WTC11 (cell line): ENCODE measurements at regions not wholly inside any gene's neighbourhood (a gene's known extent, or its start where the extent isn't known, plus 50 kb on each side); places are given as distances from the start of the nearest gene placed in this dataset.

ENCODE experiments used
- CREB1 ChIP-seq: sonication (generic); formaldehyde crosslinking; IDR thresholded peaks from 2 replicates; pipeline ENCODE4 v1.8.0; 2023; ENCODE audit warnings: mild to moderate bottlenecking, missing genetic modification reagents
- E2F1 ChIP-seq: sonication (generic); formaldehyde crosslinking; IDR thresholded peaks from 2 replicates; pipeline ENCODE4 v1.8.0; 2022; ENCODE audit warnings: mild to moderate bottlenecking, missing genetic modification reagents
- E2F4 ChIP-seq: sonication (generic); formaldehyde crosslinking; IDR thresholded peaks from 2 replicates; pipeline ENCODE4 v1.8.1; 2022; ENCODE audit warnings: low read depth, mild to moderate bottlenecking, moderate library complexity, missing genetic modification reagents, borderline replicate concordance
- GABPB1 ChIP-seq: sonication (generic); formaldehyde crosslinking; IDR thresholded peaks from 2 replicates; pipeline ENCODE4 v1.8.1; 2023; ENCODE audit warnings: mild to moderate bottlenecking, missing genetic modification reagents
- NFYB ChIP-seq: sonication (generic); formaldehyde crosslinking; conservative IDR thresholded peaks from 2 replicates; pipeline ENCODE4 v1.8.0; 2022; ENCODE audit warnings: low read depth, missing genetic modification reagents
- ZNF232 ChIP-seq: sonication (generic); formaldehyde crosslinking; IDR thresholded peaks from 2 replicates; pipeline ENCODE4 v1.8.0; 2022; ENCODE audit warnings: mild to moderate bottlenecking, missing genetic modification reagents
- ZNF263 ChIP-seq: sonication (generic); formaldehyde crosslinking; IDR thresholded peaks from 2 replicates; pipeline ENCODE4 v1.8.1; 2022; ENCODE audit warnings: low read depth, mild to moderate bottlenecking, moderate library complexity, missing genetic modification reagents
- ZNF425 ChIP-seq: fragments of 250-450 bp; sonication (Bioruptor Pico); conservative IDR thresholded peaks from 2 replicates; pipeline ENCODE4 v1.9.0; 2021; ENCODE audit warnings: mild to moderate bottlenecking
- TF ChIP-seq, protein P1 (sequence below): fragments of 200-600 bp; IDR thresholded peaks from 2 replicates; pipeline ENCODE4 v1.8.0; 2022; ENCODE audit warnings: antibody characterized with exemption
- TF ChIP-seq, protein P2 (sequence below): sonication (generic); formaldehyde crosslinking; IDR thresholded peaks from 2 replicates; pipeline ENCODE4 v1.8.0; 2022; ENCODE audit warnings: mild to moderate bottlenecking, missing genetic modification reagents
- TF ChIP-seq, protein P3 (sequence below): sonication (generic); formaldehyde crosslinking; IDR thresholded peaks from 2 replicates; pipeline ENCODE4 v1.8.1; 2023; ENCODE audit warnings: mild to moderate bottlenecking, moderate library complexity, missing genetic modification reagents

- TF ChIP-seq CREB1 (CRISPR knock-in tag) (no peak), GABPB1 (CRISPR knock-in tag) (no peak), NFYB (CRISPR knock-in tag) (no peak), E2F1 (CRISPR knock-in tag) (no peak), E2F4 (CRISPR knock-in tag) (no peak), ZNF232 (CRISPR knock-in tag) (no peak), ZNF425 (CRISPR knock-in tag) (no peak), ZNF263 (CRISPR knock-in tag) (no peak)
- TF ChIP-seq, protein P1, sequence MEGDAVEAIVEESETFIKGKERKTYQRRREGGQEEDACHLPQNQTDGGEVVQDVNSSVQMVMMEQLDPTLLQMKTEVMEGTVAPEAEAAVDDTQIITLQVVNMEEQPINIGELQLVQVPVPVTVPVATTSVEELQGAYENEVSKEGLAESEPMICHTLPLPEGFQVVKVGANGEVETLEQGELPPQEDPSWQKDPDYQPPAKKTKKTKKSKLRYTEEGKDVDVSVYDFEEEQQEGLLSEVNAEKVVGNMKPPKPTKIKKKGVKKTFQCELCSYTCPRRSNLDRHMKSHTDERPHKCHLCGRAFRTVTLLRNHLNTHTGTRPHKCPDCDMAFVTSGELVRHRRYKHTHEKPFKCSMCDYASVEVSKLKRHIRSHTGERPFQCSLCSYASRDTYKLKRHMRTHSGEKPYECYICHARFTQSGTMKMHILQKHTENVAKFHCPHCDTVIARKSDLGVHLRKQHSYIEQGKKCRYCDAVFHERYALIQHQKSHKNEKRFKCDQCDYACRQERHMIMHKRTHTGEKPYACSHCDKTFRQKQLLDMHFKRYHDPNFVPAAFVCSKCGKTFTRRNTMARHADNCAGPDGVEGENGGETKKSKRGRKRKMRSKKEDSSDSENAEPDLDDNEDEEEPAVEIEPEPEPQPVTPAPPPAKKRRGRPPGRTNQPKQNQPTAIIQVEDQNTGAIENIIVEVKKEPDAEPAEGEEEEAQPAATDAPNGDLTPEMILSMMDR: no peak
- TF ChIP-seq, protein P2, sequence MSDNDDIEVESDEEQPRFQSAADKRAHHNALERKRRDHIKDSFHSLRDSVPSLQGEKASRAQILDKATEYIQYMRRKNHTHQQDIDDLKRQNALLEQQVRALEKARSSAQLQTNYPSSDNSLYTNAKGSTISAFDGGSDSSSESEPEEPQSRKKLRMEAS: no peak
- TF ChIP-seq, protein P3, sequence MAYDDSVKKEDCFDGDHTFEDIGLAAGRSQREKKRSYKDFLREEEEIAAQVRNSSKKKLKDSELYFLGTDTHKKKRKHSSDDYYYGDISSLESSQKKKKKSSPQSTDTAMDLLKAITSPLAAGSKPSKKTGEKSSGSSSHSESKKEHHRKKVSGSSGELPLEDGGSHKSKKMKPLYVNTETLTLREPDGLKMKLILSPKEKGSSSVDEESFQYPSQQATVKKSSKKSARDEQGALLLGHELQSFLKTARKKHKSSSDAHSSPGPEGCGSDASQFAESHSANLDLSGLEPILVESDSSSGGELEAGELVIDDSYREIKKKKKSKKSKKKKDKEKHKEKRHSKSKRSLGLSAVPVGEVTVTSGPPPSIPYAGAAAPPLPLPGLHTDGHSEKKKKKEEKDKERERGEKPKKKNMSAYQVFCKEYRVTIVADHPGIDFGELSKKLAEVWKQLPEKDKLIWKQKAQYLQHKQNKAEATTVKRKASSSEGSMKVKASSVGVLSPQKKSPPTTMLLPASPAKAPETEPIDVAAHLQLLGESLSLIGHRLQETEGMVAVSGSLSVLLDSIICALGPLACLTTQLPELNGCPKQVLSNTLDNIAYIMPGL: no peak
These were observed 126.0 kb upstream of the MAN2A1 start for GRCh38 chr5:109563739-109564138.
